H1 (cell line): ENCODE measurements at regions not wholly inside any gene's neighbourhood (a gene's known extent, or its start where the extent isn't known, plus 50 kb on each side); places are given as distances from the start of the nearest gene placed in this dataset.

Source experiments
- CTCF ChIA-PET: fragments of 300-600 bp; sonication (Branson Sonifier 250); formaldehyde crosslinking; loops from one replicate; lab custom pipeline; 2021; ENCODE audit not compliant: partially characterized antibody; lab: Charles Lee
- POLR2A ChIA-PET: fragments of 300-600 bp; sonication (Branson Sonifier 250); formaldehyde crosslinking; loops from one replicate; lab custom pipeline; 2021; ENCODE audit warnings: inconsistent platforms; ENCODE audit not compliant: partially characterized antibody; lab: Charles Lee
- DNase-seq, 2 experiments: peaks; one replicate each; pipeline versions ENCODE4 v3.0.0 to v3.0.0-alpha.2; 2010 to 2022; ENCODE audit warnings: low spot score in 2 of 2, low read depth in 1 of 2, mixed read lengths in 1 of 2
- FAIRE-seq: peaks from 2 replicates; lab custom pipeline; 2011; peaks lifted over from hg19 to GRCh38; lab: Jason Lieb, UNC
- H2AFZ ChIP-seq: 2 replicates; pipeline ENCODE4 v1.8.1; 2012; ENCODE audit warnings: low read length, inconsistent platforms
- H2AK5ac ChIP-seq: 2 replicates; pipeline ENCODE4 v1.6.1; 2013; ENCODE audit warnings: low read depth, low read length
- H2BK120ac ChIP-seq: replicated peaks from 2 replicates; pipeline ENCODE3; 2013; ENCODE audit warnings: low read depth, low read length, inconsistent platforms
- H2BK12ac ChIP-seq: 2 replicates; pipeline ENCODE4 v1.6.1; 2013; ENCODE audit warnings: low read depth, low read length
- H2BK15ac ChIP-seq: 2 replicates; pipeline ENCODE4 v1.6.1; 2013; ENCODE audit warnings: low read length
- H2BK20ac ChIP-seq: 2 replicates; pipeline ENCODE4 v1.6.1; 2013; ENCODE audit warnings: low read length
- H2BK5ac ChIP-seq: 2 replicates; pipeline ENCODE4 v1.6.1; 2013; ENCODE audit warnings: low read depth, low read length
- H3K14ac ChIP-seq: 2 replicates; pipeline ENCODE4 v1.6.1; 2013; ENCODE audit warnings: inconsistent platforms; ENCODE audit not compliant: insufficient read length
- H3K18ac ChIP-seq: 2 replicates; pipeline ENCODE4 v1.6.1; 2013; ENCODE audit warnings: low read length; ENCODE audit errors: extremely low read depth
- H3K23ac ChIP-seq: 2 replicates; pipeline ENCODE4 v1.6.1; 2013; ENCODE audit warnings: inconsistent platforms; ENCODE audit not compliant: insufficient read length
- H3K23me2 ChIP-seq: 2 replicates; pipeline ENCODE4 v1.6.1; 2013; ENCODE audit warnings: low read depth, low read length
- H3K27ac ChIP-seq: 2 replicates; pipeline ENCODE4 v1.6.1; 2011; ENCODE audit warnings: low read depth, low read length, inconsistent platforms
- H3K27me3 ChIP-seq, 4 experiments: replicated peaks in 1 of 4; 1 replicate in 1 of 4; 2 replicates in 3 of 4; pipeline versions ENCODE4 v1.6.1 to v1.8.1; 2011 to 2013; ENCODE audit warnings: low read length in 3 of 4, mild to moderate bottlenecking in 3 of 4, inconsistent platforms in 2 of 4, mixed read lengths in 2 of 4, moderate library complexity in 1 of 4; ENCODE audit not compliant: control insufficient read depth in 3 of 4, insufficient read depth in 3 of 4; ENCODE audit errors: extremely low read depth in 1 of 4
- H3K36me3 ChIP-seq, 4 experiments: 2 replicates each; pipeline versions ENCODE4 v1.6.1 to v1.8.1; 2011 to 2013; ENCODE audit warnings: mild to moderate bottlenecking in 4 of 4, low read length in 3 of 4, moderate library complexity in 2 of 4, control low read depth in 1 of 4, inconsistent platforms in 1 of 4; ENCODE audit not compliant: insufficient read depth in 4 of 4, control insufficient read depth in 2 of 4
- H3K4ac ChIP-seq: replicated peaks from 2 replicates; pipeline ENCODE3; 2013; ENCODE audit warnings: low read length, low read depth, mixed read lengths, inconsistent platforms; ENCODE audit not compliant: insufficient read length
- H3K4me1 ChIP-seq, 4 experiments: replicated peaks in 1 of 4; 1 replicate in 1 of 4; 2 replicates in 3 of 4; pipeline versions ENCODE4 v1.6.1 to v1.8.1; 2011 to 2013; ENCODE audit warnings: low read length in 3 of 4, inconsistent platforms in 2 of 4, mixed read lengths in 1 of 4; ENCODE audit not compliant: insufficient read depth in 4 of 4, control insufficient read depth in 3 of 4
- H3K4me2 ChIP-seq, 2 experiments: 2 replicates each; pipeline versions ENCODE4 v1.6.1 to v1.8.1; 2011 to 2013; ENCODE audit warnings: low read depth in 2 of 2, low read length in 2 of 2, control low read depth in 1 of 2, inconsistent platforms in 1 of 2, mild to moderate bottlenecking in 1 of 2; ENCODE audit not compliant: insufficient read depth in 1 of 2
- H3K4me3 ChIP-seq, 4 experiments: fragments of 200-600, 300-600 bp in 1 of 4; sonication (generic), shearing (Covaris generic), sonication (Bioruptor Twin) in 1 of 4; 2 replicates each; pipeline versions ENCODE4 v1.5.1 to v1.8.1; 2011 to 2016; ENCODE audit warnings: low read length in 4 of 4, low read depth in 3 of 4, control low read depth in 2 of 4, inconsistent platforms in 2 of 4, mild to moderate bottlenecking in 2 of 4, mixed read lengths in 1 of 4, moderate library complexity in 1 of 4; ENCODE audit not compliant: insufficient read depth in 2 of 4; ENCODE audit errors: extremely low read depth in 1 of 4
- H3K56ac ChIP-seq: replicated peaks from 2 replicates; pipeline ENCODE3; 2013; ENCODE audit warnings: low read depth, mild to moderate bottlenecking, mixed read lengths, low read length, inconsistent platforms; ENCODE audit not compliant: insufficient read length
- H3K79me1 ChIP-seq: 2 replicates; pipeline ENCODE4 v1.6.1; 2013; ENCODE audit warnings: low read depth, low read length, control low read depth
- H3K79me2 ChIP-seq, 2 experiments: 2 replicates each; pipeline versions ENCODE4 v1.6.1 to v1.8.1; 2012 to 2013; ENCODE audit warnings: low read length in 2 of 2, mild to moderate bottlenecking in 2 of 2, inconsistent platforms in 1 of 2; ENCODE audit not compliant: insufficient read depth in 2 of 2, control insufficient read depth in 1 of 2
- H3K9ac ChIP-seq, 4 experiments: replicated peaks in 1 of 4; 1 replicate in 1 of 4; 2 replicates in 3 of 4; pipeline versions ENCODE4 v1.6.1 to v1.8.1; 2011 to 2013; ENCODE audit warnings: low read depth in 3 of 4, low read length in 3 of 4, control low read depth in 2 of 4, mild to moderate bottlenecking in 2 of 4, moderate library complexity in 2 of 4, inconsistent platforms in 1 of 4; ENCODE audit errors: extremely low read depth in 1 of 4
- H3K9me3 ChIP-seq, 2 experiments: 2 replicates each; pipeline versions ENCODE4 v1.6.1 to v1.8.1; 2012 to 2013; ENCODE audit warnings: mild to moderate bottlenecking in 2 of 2, moderate library complexity in 2 of 2, control low read depth in 1 of 2, inconsistent platforms in 1 of 2, low read depth in 1 of 2, low read length in 1 of 2, mixed read lengths in 1 of 2; ENCODE audit not compliant: insufficient read depth in 2 of 2
- H4K20me1 ChIP-seq, 2 experiments: replicated peaks in 1 of 2; 2 replicates each; pipeline versions ENCODE3 to v1.8.1; 2011 to 2013; ENCODE audit warnings: inconsistent platforms in 2 of 2, low read length in 2 of 2, mild to moderate bottlenecking in 1 of 2; ENCODE audit not compliant: insufficient read depth in 2 of 2, control insufficient read depth in 1 of 2
- H4K5ac ChIP-seq: 2 replicates; pipeline ENCODE4 v1.6.1; 2013; ENCODE audit warnings: low read length, low read depth, mixed read lengths, inconsistent platforms; ENCODE audit not compliant: insufficient read length
- H4K8ac ChIP-seq: 2 replicates; pipeline ENCODE4 v1.8.0; 2013; ENCODE audit warnings: mild to moderate bottlenecking, moderate library complexity, low read length, inconsistent platforms; ENCODE audit not compliant: insufficient read depth; ENCODE audit errors: extremely low read depth
- H4K91ac ChIP-seq: replicated peaks from 2 replicates; pipeline ENCODE3; 2013; ENCODE audit warnings: low read length, mixed read lengths, inconsistent platforms; ENCODE audit not compliant: insufficient read length
- HDAC2 ChIP-seq, 2 experiments: fragments of 300-600 bp in 1 of 2; sonication (generic) in 1 of 2; IDR thresholded peaks; 2 replicates each; pipeline ENCODE4 v1.6.1; 2011 to 2012; ENCODE audit warnings: low read depth in 2 of 2, low read length in 2 of 2, mild to moderate bottlenecking in 2 of 2, moderate library complexity in 2 of 2, borderline replicate concordance in 1 of 2, inconsistent platforms in 1 of 2
- NANOG ChIP-seq: IDR thresholded peaks from 2 replicates; pipeline ENCODE4 v1.6.1; 2011; ENCODE audit warnings: low read length, low read depth, mild to moderate bottlenecking, inconsistent platforms; ENCODE audit not compliant: insufficient read depth, poor library complexity, severe bottlenecking
- SAP30 ChIP-seq: fragments of 300-600 bp; sonication (generic); IDR thresholded peaks from 2 replicates; pipeline ENCODE4 v1.7.1; 2012; ENCODE audit warnings: low read length, moderate library complexity, mild to moderate bottlenecking, inconsistent platforms; ENCODE audit not compliant: insufficient read depth, insufficient replicate concordance
- WGBS, 2 experiments: shearing (Covaris generic) in 1 of 2; methylation state at CpG; one replicate each; pipeline versions ENCODE4 v1.1.6 to v1.1.7; 2013 to 2015; ENCODE audit warnings: low lambda C conversion rate in 2 of 2, mixed read lengths in 2 of 2, inconsistent platforms in 1 of 2, low coverage in 1 of 2, missing lambda C conversion rate in 1 of 2; ENCODE audit not compliant: insufficient replicate concordance in 2 of 2, insufficient coverage in 1 of 2, insufficient read length in 1 of 2; ENCODE audit errors: extremely low coverage in 1 of 2, missing lambda C conversion rate in 1 of 2; 5-methylcytosine and 5-hydroxymethylcytosine counted together

DNA sequence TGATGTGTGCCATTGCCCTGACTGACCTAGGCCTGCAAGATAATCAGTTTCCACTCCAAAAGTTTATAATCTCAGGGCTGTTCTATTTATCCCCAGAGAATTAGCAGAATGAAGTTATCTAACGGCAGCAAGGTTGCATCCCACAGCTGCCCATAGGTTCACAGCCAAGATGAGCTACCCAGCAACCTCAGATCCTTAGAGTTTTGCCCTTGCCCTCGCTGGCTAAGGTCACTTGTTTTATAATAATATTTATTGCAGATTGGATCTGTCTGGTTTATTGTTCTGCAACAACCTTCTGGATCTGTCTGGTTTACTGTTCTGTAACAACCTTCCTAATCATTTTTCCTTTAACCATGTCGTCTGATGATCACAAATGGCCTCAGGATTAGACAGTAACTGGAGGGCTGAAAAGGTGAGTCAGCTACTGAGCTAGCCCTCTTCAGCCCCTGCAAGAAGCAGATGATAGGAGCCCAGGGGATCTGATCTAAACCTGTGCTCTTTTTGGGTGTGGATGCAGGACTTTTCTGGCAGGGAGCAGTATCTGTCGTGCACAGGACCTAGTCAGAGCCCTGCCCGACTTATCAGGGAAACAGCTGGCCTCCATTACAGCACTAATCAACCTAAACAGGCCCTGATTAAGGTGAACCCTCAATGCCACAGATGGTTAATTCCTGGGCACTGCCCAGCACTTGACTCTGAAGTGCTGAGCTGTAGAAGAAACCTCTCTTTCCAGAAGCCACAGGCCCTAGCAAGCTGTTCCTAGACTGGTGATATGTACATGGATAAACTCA, 642.9 kb upstream of the KIRREL3 start:
- FAIRE-seq, result no peak
- WGBS, 2 experiments, result 90% methylated on average over 5 of the region's 5 CpGs; no CpG with 5 or more reads in 1 of the 2 experiments
- Histone ChIP-seq H3K4me3 (no peak overlapping the region), H3K14ac (no peak overlapping the region), H4K20me1 (no peaks in the 10 kb centered on the region), H2AK5ac (no peak overlapping the region), H3K56ac (no peak overlapping the region), H3K4me2 (no peak overlapping the region), H3K18ac (no peak overlapping the region), H3K9ac (no peak overlapping the region), H3K4me1 (peaks cover 0 to 3% (median 1%) of the 10 kb centered on the region in 4 experiments; a peak in 1 of 7 replicates), H3K4ac (no peak overlapping the region), H3K23me2 (no peaks in the 10 kb centered on the region), H2AFZ (peak overlapping the region; percentile 44; the same call in 1 of the 2 replicates), H2BK120ac (no peak overlapping the region), H2BK5ac (no peak overlapping the region), H2BK15ac (no peak overlapping the region), H2BK20ac (no peak overlapping the region), H4K5ac (no peak overlapping the region), H3K23ac (no peak overlapping the region), H3K27ac (no peak overlapping the region), H3K27me3 (no peaks in the 10 kb centered on the region), H2BK12ac (no peak overlapping the region), H3K79me1 (no peaks in the 10 kb centered on the region), H4K91ac (no peak overlapping the region), H3K79me2 (no peaks in the 10 kb centered on the region), H3K9me3 (no peaks in the 10 kb centered on the region), H3K36me3 (no peaks in the 10 kb centered on the region), H4K8ac (no peak overlapping the region)
- no peak for TF ChIP-seq NANOG
- TF ChIP-seq HDAC2 (IDR thresholded peaks at IDR 0.05; ENCODE audit: borderline replicate concordance in 1 of 2, low read depth in 2 of 2, low read length in 2 of 2), result no peak
- TF ChIP-seq SAP30, result no peak
- no peak for DNase-seq
- CTCF ChIA-PET, result interaction anchor here (1.0 kb wide), 1 partner anchor 200 kb away, joined by 3 read pairs; no protein-coding TSS in a partner anchor
- POLR2A ChIA-PET, result no interaction called here
